HG02885 (cell line): ENCODE measurements at regions not wholly inside any gene's neighbourhood (a gene's known extent, or its start where the extent isn't known, plus 50 kb on each side); places are given as distances from the start of the nearest gene placed in this dataset.

Source experiments
- ATAC-seq: cut with Tn5 transposase; IDR thresholded peaks from one replicate; pipeline ENCODE4 v1.9.1; 2021; ENCODE audit warnings: mild to moderate bottlenecking; ENCODE audit not compliant: unreplicated experiment, poor library complexity

DNA sequence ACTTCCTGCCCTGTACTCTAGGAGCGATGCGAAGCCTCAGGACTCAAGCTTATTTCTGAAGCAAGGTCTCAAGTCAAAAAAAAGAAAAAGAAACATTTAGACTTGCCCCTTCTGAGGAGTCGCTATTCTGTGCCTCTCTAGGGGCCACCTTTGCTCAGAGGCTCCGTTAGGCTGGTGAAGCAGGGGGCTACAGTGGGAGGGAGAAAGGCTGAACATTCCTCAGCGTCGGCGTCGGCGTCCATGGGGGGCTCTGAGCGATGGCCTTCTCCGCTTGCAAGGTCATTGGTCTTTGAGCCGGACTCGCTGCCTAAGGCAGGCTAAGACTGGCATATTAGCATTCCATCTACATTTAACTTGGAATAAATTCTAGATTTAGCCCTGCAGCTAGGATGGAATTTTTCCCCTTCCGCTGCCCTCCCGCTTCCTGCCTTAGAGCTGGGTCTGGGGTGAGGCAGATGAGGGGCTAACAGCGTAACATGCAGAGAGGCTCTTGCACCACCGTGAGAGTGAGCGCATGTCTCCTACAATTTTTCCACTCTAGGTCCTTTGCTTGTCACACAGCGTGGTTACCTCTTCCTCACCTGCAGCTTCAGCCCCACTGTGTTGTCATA, 53.6 kb upstream of the ATL2 start:
- ATAC-seq, result no peak

DNA sequence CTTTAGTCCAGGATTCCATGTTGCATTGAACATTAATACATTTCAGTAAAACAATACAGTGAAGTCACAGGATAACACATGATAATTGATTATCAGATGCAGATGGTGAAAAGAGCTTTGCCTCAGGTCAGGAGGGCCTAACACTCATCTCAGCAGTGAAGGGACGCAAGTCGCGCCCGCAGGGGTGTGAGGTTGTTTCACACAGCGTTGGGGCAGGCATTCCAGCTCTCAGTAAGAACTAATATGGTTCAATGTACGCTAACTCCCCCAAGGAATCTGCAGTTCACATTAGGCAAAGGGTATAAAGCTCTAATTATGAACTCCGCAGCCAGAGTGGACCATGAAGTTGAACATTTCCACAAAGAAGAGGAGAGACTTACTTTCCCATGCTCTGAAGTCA, 53.1 kb upstream of the ATL2 start:
- ATAC-seq, result no peak

DNA sequence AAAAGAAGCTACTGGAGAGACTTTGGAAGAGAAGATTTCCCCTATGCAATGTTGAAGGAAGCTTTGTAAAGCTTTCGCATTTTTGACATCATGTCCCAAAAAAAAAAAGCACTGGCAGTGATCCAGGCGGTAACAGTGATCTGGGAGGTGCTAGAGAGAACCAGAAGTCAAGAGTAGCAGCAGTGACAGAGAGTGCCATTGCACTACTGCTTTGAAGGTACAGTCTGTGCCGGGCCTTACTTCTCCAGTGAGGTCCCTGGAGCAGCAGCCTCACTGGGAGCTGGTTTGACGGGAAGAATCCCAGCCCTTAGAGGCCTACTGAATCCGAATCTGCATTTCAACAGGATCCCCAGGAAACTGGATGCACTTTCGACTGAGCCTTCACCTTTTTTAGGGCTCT, 50.9 kb upstream of the ATL2 start:
- no peak for ATAC-seq

DNA sequence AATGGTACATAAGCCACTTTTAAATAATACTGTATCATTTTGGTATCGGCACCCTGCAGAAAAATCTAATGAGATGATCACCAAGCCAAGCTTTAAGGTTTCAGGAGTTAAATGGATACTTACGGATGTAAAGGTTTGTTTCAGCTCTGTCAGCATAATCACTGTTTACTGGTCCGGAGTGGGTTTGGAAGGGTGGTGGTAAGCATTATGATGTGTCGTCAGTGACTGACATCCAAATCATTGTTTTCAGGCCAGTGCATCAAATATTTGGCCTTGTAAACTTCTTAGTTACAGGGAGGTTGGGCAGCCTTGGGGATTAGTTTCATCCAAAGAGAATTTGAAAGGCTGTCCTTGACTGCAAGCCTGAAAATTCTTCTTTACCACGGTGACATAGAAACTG, 50.0 kb upstream of the ATL2 start:
- no peak for ATAC-seq
